Panc1 (cell line): ENCODE measurements at regions not wholly inside any gene's neighbourhood (a gene's known extent, or its start where the extent isn't known, plus 50 kb on each side); places are given as distances from the start of the nearest gene placed in this dataset.
"Not testable (repeated sequence)": the region's sequence is repeated elsewhere in the genome, so short reads cannot be mapped to it uniquely, and the experiment has no call there.

Experiments
- POLR2AphosphoS5 ChIP-seq: IDR thresholded peaks from 2 replicates; pipeline ENCODE4 v1.6.1; 2012; ENCODE audit warnings: mild to moderate bottlenecking, low read depth, low read length, moderate library complexity
- SIN3A ChIP-seq: IDR thresholded peaks from 2 replicates; pipeline ENCODE4 v1.6.1; 2012; ENCODE audit warnings: low read depth, mild to moderate bottlenecking, low read length, moderate library complexity, borderline replicate concordance; ENCODE audit not compliant: insufficient read depth
- TCF7L2 ChIP-seq: IDR thresholded peaks from 2 replicates; pipeline ENCODE4 v1.6.1; 2011; ENCODE audit warnings: mild to moderate bottlenecking, low read depth, low read length, inconsistent platforms
- TF ChIP-seq, protein P1 (sequence below): fragments of 450-650 bp; IDR thresholded peaks from 2 replicates; pipeline ENCODE4 v1.5.1; 2017; ENCODE audit warnings: mild to moderate bottlenecking
- TF ChIP-seq, protein P2 (sequence below), 2 experiments: IDR thresholded peaks; 2 replicates each; pipeline ENCODE4 v1.6.1; 2011 to 2012; ENCODE audit warnings: low read depth in 2 of 2, control low read depth in 1 of 2, low read length in 1 of 2, mild to moderate bottlenecking in 1 of 2, moderate library complexity in 1 of 2; ENCODE audit not compliant: insufficient read depth in 1 of 2

DNA sequence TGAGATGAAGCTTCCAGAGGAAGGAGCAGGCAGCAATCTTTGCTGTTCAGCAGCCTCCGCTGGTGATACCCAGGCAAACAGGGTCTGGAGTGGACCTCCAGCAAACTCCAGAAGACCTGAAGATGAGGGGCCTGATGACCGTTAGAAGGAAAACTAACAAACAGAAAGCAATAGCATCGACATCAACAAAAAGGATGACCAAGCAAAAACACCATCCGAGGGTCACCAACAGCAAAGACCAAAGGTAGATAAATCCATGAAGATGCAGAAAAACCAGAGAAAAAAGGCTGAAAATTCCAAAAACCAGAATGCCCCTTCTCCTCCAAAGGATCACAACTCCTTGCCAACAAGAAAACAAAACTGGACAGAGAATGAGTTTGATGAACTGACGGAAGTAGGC is 235.9 kb upstream of the NSMCE3 start:
- TF ChIP-seq, protein P1, sequence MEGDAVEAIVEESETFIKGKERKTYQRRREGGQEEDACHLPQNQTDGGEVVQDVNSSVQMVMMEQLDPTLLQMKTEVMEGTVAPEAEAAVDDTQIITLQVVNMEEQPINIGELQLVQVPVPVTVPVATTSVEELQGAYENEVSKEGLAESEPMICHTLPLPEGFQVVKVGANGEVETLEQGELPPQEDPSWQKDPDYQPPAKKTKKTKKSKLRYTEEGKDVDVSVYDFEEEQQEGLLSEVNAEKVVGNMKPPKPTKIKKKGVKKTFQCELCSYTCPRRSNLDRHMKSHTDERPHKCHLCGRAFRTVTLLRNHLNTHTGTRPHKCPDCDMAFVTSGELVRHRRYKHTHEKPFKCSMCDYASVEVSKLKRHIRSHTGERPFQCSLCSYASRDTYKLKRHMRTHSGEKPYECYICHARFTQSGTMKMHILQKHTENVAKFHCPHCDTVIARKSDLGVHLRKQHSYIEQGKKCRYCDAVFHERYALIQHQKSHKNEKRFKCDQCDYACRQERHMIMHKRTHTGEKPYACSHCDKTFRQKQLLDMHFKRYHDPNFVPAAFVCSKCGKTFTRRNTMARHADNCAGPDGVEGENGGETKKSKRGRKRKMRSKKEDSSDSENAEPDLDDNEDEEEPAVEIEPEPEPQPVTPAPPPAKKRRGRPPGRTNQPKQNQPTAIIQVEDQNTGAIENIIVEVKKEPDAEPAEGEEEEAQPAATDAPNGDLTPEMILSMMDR, result not testable (repeated sequence)
- TF ChIP-seq, protein P2, sequence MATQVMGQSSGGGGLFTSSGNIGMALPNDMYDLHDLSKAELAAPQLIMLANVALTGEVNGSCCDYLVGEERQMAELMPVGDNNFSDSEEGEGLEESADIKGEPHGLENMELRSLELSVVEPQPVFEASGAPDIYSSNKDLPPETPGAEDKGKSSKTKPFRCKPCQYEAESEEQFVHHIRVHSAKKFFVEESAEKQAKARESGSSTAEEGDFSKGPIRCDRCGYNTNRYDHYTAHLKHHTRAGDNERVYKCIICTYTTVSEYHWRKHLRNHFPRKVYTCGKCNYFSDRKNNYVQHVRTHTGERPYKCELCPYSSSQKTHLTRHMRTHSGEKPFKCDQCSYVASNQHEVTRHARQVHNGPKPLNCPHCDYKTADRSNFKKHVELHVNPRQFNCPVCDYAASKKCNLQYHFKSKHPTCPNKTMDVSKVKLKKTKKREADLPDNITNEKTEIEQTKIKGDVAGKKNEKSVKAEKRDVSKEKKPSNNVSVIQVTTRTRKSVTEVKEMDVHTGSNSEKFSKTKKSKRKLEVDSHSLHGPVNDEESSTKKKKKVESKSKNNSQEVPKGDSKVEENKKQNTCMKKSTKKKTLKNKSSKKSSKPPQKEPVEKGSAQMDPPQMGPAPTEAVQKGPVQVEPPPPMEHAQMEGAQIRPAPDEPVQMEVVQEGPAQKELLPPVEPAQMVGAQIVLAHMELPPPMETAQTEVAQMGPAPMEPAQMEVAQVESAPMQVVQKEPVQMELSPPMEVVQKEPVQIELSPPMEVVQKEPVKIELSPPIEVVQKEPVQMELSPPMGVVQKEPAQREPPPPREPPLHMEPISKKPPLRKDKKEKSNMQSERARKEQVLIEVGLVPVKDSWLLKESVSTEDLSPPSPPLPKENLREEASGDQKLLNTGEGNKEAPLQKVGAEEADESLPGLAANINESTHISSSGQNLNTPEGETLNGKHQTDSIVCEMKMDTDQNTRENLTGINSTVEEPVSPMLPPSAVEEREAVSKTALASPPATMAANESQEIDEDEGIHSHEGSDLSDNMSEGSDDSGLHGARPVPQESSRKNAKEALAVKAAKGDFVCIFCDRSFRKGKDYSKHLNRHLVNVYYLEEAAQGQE (IDR thresholded peaks at IDR 0.05; ENCODE audit: insufficient read depth in 1 of 2, low read depth in 2 of 2, low read length in 1 of 2), result not testable (repeated sequence)
- not testable (repeated sequence) for TF ChIP-seq TCF7L2, SIN3A, POLR2AphosphoS5
